ENCODE measurements at regions not wholly inside any gene's neighbourhood (a gene's known extent, or its start where the extent isn't known, plus 50 kb on each side); places are given as distances from the start of the nearest gene placed in this dataset.

DNA sequence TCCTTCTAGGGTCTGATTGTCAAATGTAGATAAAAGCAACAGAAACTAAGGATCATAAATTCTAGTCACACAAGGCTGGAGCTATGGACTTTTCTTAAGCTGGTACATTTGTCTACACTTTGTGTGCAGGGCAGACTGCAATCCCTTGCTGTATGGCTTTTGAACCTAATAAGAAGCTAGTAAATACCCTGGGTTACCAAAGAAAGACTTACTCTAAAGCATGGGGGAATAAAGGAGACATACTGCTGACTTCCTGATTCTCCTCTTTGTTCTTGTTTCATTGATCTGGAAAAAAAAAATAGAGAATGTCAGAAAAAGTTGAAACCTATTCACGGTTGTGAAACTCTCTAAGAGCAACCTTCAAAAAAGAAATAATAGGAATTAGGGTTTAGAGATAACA, 216.6 kb upstream of the TLL1 start:
- Histone ChIP-seq H3K27me3 (ENCODE audit: low read depth) (no peaks in the 10 kb centered on the region), H3K4me3 (no peak overlapping the region), H3K4me1 (no peaks in the 10 kb centered on the region), H3K36me3 (no peaks in the 10 kb centered on the region), H3K27ac (replicated peaks) (no peak overlapping the region), H3K9me3 (replicated peaks) (peaks cover 23% of the 10 kb centered on the region)
- TF ChIP-seq, protein P1, sequence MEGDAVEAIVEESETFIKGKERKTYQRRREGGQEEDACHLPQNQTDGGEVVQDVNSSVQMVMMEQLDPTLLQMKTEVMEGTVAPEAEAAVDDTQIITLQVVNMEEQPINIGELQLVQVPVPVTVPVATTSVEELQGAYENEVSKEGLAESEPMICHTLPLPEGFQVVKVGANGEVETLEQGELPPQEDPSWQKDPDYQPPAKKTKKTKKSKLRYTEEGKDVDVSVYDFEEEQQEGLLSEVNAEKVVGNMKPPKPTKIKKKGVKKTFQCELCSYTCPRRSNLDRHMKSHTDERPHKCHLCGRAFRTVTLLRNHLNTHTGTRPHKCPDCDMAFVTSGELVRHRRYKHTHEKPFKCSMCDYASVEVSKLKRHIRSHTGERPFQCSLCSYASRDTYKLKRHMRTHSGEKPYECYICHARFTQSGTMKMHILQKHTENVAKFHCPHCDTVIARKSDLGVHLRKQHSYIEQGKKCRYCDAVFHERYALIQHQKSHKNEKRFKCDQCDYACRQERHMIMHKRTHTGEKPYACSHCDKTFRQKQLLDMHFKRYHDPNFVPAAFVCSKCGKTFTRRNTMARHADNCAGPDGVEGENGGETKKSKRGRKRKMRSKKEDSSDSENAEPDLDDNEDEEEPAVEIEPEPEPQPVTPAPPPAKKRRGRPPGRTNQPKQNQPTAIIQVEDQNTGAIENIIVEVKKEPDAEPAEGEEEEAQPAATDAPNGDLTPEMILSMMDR (IDR thresholded peaks at IDR 0.05; ENCODE audit: borderline replicate concordance), result no peak
- DNase-seq, result no peak
- intact Hi-C loops (cut with micrococcal nuclease), result no loop called here

DNA sequence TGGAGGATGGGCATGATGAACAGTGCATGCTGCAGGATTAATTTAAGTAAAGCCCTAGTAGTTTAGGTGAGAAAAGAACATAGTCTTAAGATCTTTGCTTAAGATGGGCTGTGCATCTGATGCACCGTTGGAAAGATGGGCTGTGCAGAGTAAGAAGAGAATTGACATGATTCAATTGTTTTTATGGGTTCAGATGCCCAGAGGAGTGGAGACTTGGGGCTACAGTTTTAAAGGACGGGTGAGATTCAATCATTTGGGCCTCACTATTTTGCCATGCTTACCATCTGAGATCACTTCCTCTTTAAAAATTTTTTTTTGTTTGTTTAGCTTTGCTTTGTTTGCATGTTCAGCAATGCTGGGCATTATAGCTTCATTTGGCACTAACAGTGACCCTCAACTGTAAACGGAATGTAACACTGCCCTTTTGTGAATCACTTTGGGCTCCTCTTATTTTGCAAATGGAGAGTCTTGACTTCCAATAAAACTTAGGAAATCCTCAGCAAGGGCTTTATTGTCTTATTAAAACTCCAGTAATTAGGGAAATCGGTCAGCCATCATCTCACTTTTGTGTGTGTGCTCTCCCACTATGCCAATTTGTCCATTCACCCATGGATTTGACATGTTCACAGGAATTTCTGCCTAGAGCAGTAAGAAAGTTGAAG, 216.1 kb upstream of the TLL1 start:
- H3K4me3 ChIP-seq, result no peak overlapping the region
- no peaks in the 10 kb centered on the region for H3K4me1 ChIP-seq
- TF ChIP-seq, protein P1 (IDR thresholded peaks at IDR 0.05; ENCODE audit: borderline replicate concordance), result no peak
- no peak overlapping the region for H3K27ac ChIP-seq (replicated peaks)
- H3K36me3 ChIP-seq, result no peaks in the 10 kb centered on the region
- no peak for DNase-seq
- H3K27me3 ChIP-seq (ENCODE audit: low read depth), result no peaks in the 10 kb centered on the region
- intact Hi-C loops (cut with micrococcal nuclease), result no loop called here
- H3K9me3 ChIP-seq (replicated peaks), result peaks cover 23% of the 10 kb centered on the region

DNA sequence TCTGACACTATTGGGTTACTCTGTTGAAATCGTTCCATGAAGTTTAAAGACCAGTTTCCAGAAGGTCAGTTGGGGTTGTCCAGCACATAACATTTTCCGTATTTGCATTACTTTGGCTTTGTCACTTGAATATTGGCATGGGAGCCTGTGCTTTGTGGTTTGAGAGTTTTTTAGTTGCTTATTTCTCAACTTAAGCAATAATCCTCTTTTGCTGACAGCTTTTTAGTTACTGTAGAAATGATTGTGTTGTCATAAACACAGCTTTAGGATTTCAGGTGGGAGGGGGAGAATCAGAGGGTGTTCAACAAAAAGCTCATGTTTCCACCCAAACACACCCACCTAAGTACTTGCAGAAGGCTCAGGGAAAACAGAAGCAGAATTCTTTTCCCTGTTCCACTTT, 210.7 kb upstream of the TLL1 start:
- H3K4me1 ChIP-seq, result no peaks in the 10 kb centered on the region
- no peaks in the 10 kb centered on the region for H3K27me3 ChIP-seq (ENCODE audit: low read depth)
- no peaks in the 10 kb centered on the region for H3K36me3 ChIP-seq
- intact Hi-C loops (cut with micrococcal nuclease), result no loop called here
- no peak overlapping the region for H3K27ac ChIP-seq (replicated peaks)
- no peak overlapping the region for H3K4me3 ChIP-seq
- no peaks in the 10 kb centered on the region for H3K9me3 ChIP-seq (replicated peaks)
- no peak for DNase-seq
- TF ChIP-seq, protein P1 (IDR thresholded peaks at IDR 0.05; ENCODE audit: borderline replicate concordance), result no peak

DNA sequence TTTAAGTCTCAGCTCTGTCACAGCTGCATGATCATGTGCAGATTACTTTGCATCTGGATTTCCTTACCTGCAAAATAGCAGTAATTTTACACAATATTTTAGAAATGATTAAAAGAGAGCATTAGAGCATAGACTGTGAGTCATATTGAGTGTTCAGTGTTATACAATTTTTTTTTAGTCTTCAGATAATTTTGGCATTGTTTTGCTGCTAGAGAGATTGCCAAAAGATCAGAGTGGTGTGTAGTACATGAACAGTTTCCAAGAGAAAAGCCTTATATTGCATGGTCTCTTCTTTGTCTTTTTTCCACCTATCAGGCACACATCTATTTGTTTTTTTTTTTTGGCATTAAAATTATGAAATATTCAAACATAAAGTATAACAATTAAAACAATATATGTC, 209.6 kb upstream of the TLL1 start:
- H3K4me3 ChIP-seq, result no peak overlapping the region
- TF ChIP-seq, protein P1 (IDR thresholded peaks at IDR 0.05; ENCODE audit: borderline replicate concordance), result no peak
- H3K27me3 ChIP-seq (ENCODE audit: low read depth), result no peaks in the 10 kb centered on the region
- H3K9me3 ChIP-seq (replicated peaks), result no peaks in the 10 kb centered on the region
- no peaks in the 10 kb centered on the region for H3K4me1 ChIP-seq
- no peak for DNase-seq
- intact Hi-C loops (cut with micrococcal nuclease), result no loop called here
- H3K36me3 ChIP-seq, result no peaks in the 10 kb centered on the region
- no peak overlapping the region for H3K27ac ChIP-seq (replicated peaks)

DNA sequence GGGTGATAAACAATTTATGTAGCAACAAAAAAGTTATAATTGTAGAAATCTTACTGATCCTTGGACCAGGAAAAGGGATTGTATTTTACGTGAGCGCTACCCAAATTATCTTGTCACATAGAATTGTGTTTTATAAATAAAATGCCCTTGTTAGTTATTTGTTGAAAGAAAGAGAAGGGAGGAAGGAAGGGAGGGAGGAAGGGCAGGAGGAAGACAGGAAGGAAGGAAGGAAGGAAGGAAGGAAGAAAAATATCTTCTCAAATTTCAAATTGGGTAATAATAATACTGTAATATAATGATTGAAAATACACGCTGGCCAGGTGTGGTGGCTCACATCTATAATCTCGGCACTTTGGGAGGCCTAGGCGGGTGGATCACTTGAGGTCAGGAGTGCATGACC, 206.2 kb upstream of the TLL1 start:
- no peak for DNase-seq
- TF ChIP-seq, protein P1 (IDR thresholded peaks at IDR 0.05; ENCODE audit: borderline replicate concordance), result no peak
- H3K36me3 ChIP-seq, result no peaks in the 10 kb centered on the region
- no peak overlapping the region for H3K27ac ChIP-seq (replicated peaks)
- H3K4me3 ChIP-seq, result no peak overlapping the region
- intact Hi-C loops (cut with micrococcal nuclease), result no loop called here
- H3K4me1 ChIP-seq, result no peaks in the 10 kb centered on the region
- H3K27me3 ChIP-seq (ENCODE audit: low read depth), result no peaks in the 10 kb centered on the region
- no peaks in the 10 kb centered on the region for H3K9me3 ChIP-seq (replicated peaks)
